ENCODE measurements at regions not wholly inside any gene's neighbourhood (a gene's known extent, or its start where the extent isn't known, plus 50 kb on each side); places are given as distances from the start of the nearest gene placed in this dataset.
A peak's percentile ranks its signal among the peaks of the same experiment; 100 is the strongest.

- H3K36me3 ChIP-seq = no peaks in the 10 kb centered on the region
- TF ChIP-seq CTCF (IDR thresholded peaks at IDR 0.05) (no peak), POLR2A (IDR thresholded peaks at IDR 0.05) (no peak)
- no peaks in the 10 kb centered on the region for H3K9me3 ChIP-seq
- no peak overlapping the region for H3K27ac ChIP-seq
- intact Hi-C loops (cut with DNase I; ENCODE audit: low total_unique reads) = no loop called here
- no peak overlapping the region for H3K4me3 ChIP-seq
- H3K27me3 ChIP-seq = no peaks in the 10 kb centered on the region
- no peak for DNase-seq
- no peaks in the 10 kb centered on the region for H3K4me1 ChIP-seq
Measured at GRCh38 chr2:18182861-18183260, 304.4 kb downstream of the KCNS3 start.

GRCh38 chr2:18180912-18181311 lies 302.4 kb downstream of the KCNS3 start:
- H3K4me3 ChIP-seq = no peak overlapping the region
- no peak for DNase-seq
- no peaks in the 10 kb centered on the region for H3K9me3 ChIP-seq
- intact Hi-C loops (cut with DNase I; ENCODE audit: low total_unique reads) = no loop called here
- no peaks in the 10 kb centered on the region for H3K36me3 ChIP-seq
- no peaks in the 10 kb centered on the region for H3K27me3 ChIP-seq
- no peaks in the 10 kb centered on the region for H3K4me1 ChIP-seq
- TF ChIP-seq CTCF (IDR thresholded peaks at IDR 0.05) (no peak), POLR2A (IDR thresholded peaks at IDR 0.05) (no peak)
- H3K27ac ChIP-seq = no peak overlapping the region

- Histone ChIP-seq H3K36me3 (no peaks in the 10 kb centered on the region), H3K27ac (no peak overlapping the region), H3K27me3 (no peaks in the 10 kb centered on the region), H3K4me1 (no peaks in the 10 kb centered on the region), H3K9me3 (no peaks in the 10 kb centered on the region), H3K4me3 (no peak overlapping the region)
- TF ChIP-seq POLR2A (IDR thresholded peaks at IDR 0.05) (no peak), CTCF (IDR thresholded peaks at IDR 0.05) (no peak)
- intact Hi-C loops (cut with DNase I; ENCODE audit: low total_unique reads) = no loop called here
- no peak for DNase-seq
Measured at GRCh38 chr2:18180031-18180610, 301.7 kb downstream of the KCNS3 start.

GRCh38 chr2:18178736-18179349 lies 300.4 kb downstream of the KCNS3 start:
- Histone ChIP-seq H3K4me3 (no peak overlapping the region), H3K27me3 (no peaks in the 10 kb centered on the region), H3K4me1 (no peaks in the 10 kb centered on the region), H3K9me3 (no peaks in the 10 kb centered on the region), H3K27ac (no peak overlapping the region), H3K36me3 (no peaks in the 10 kb centered on the region)
- intact Hi-C loops (cut with DNase I; ENCODE audit: low total_unique reads) = no loop called here
- no peak for DNase-seq
- no peak for TF ChIP-seq POLR2A (IDR thresholded peaks at IDR 0.05)
- peak; percentile 36 to 44 (median 42) for TF ChIP-seq CTCF (IDR thresholded peaks at IDR 0.05)

- intact Hi-C loops (cut with DNase I; ENCODE audit: low total_unique reads) = no loop called here
- no peak for TF ChIP-seq CTCF (IDR thresholded peaks at IDR 0.05)
- TF ChIP-seq POLR2A (IDR thresholded peaks at IDR 0.05) = no peak
- no peak for DNase-seq
- H3K27me3 ChIP-seq = no peaks in the 10 kb centered on the region
- H3K27ac ChIP-seq = no peak overlapping the region
- no peak overlapping the region for H3K4me3 ChIP-seq
- H3K36me3 ChIP-seq = no peaks in the 10 kb centered on the region
- H3K4me1 ChIP-seq = no peaks in the 10 kb centered on the region
- H3K9me3 ChIP-seq = no peaks in the 10 kb centered on the region
Measured at GRCh38 chr2:18176679-18177215, 298.3 kb downstream of the KCNS3 start.
